Psoas muscle (tissue), 7 donors: ENCODE measurements at regions not wholly inside any gene's neighbourhood (a gene's known extent, or its start where the extent isn't known, plus 50 kb on each side); places are given as distances from the start of the nearest gene placed in this dataset.

Experiments used
- ATAC-seq, 4 donors: fragments of 200-7000 bp; cut with Tn5 transposase; one replicate each; pipeline ENCODE4 v1.9.1; 2020; ENCODE audit warnings: moderate library complexity in 3 of 4, mild to moderate bottlenecking in 2 of 4
- DNase-seq, 2 donors: peaks; one replicate each; pipeline ENCODE4 v3.0.0-alpha.2; 2020
- H3K27ac ChIP-seq: fragments of 200-600 bp; one replicate; pipeline ENCODE4 v1.8.0; 2022
- H3K27me3 ChIP-seq, 3 donors: fragments of 200-600 bp in 1 of 3; one replicate each; pipeline versions ENCODE4 v1.6.1 to v1.8.0; 2013 to 2022; ENCODE audit warnings: low read length in 2 of 3, mild to moderate bottlenecking in 2 of 3, moderate library complexity in 1 of 3; ENCODE audit not compliant: insufficient read depth in 3 of 3
- H3K36me3 ChIP-seq, 2 donors: fragments of 200-600 bp in 1 of 2; one replicate each; pipeline versions ENCODE4 v1.6.1 to v1.8.0; 2013 to 2022; ENCODE audit warnings: low read depth in 1 of 2, mild to moderate bottlenecking in 1 of 2, moderate library complexity in 1 of 2; ENCODE audit not compliant: insufficient read depth in 1 of 2
- H3K4me1 ChIP-seq: fragments of 200-600 bp; one replicate; pipeline ENCODE4 v1.8.0; 2022
- H3K4me3 ChIP-seq: fragments of 200-600 bp; one replicate; pipeline ENCODE4 v1.8.0; 2022; ENCODE audit warnings: mild to moderate bottlenecking
- H3K9me3 ChIP-seq: fragments of 200-600 bp; one replicate; pipeline ENCODE4 v1.8.0; 2022
- WGBS, 3 donors: extraction: QIAGEN DNeasy Blood & Tissue Kit; methylation state at CpG; one replicate each; pipeline versions ENCODE4 v1.1.6 to v1.1.7; 2013; 5-methylcytosine and 5-hydroxymethylcytosine counted together
- intact Hi-C, 2 donors: fragments of 100-400 bp; cut with DNase I; formaldehyde crosslinking; loops; one replicate each; pipeline versions ENCODE4 v1.11.0 to v1.14.2; 2022
- TF ChIP-seq, protein P1 (sequence below): fragments of 200-600 bp; IDR thresholded peaks from one replicate; pipeline ENCODE4 v1.8.0; 2022; ENCODE audit warnings: antibody characterized with exemption
- donor health status: healthy with polysubstance abuse.
- donor health status: DM: no; HTN: no; CAD: no; lungs with moderate emphysema.
- donor health status: Bipolar disorder and iron deficiency.
- donor health status: healthy.
- donor health status: DM: yes; HTN: yes; CAD: no.
- donor health status: DM: no; HTN: no; CAD: no.
- donor health status: DM: yes; HTN: yes; CAD: no.

DNA sequence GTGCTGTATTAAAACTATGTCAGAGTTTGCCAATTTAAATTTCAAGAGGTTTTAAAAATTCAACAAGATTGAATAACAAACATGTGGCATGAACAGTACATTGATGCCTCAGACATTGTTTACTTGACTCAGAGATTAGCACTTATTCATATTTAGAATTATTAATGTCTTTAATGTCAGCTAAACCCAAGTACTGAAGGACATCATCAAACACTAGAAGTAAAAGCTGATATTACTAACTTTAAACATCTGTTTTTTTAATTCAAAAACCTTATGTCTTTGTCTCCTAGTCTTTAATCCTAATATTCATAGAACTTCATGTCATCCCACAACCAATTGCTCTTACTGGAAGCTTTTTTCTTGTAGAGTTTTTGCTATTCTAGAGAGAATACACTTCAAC, 406.2 kb upstream of the PCDH7 start:
- peaks cover 6% of the 10 kb centered on the region for H3K9me3 ChIP-seq
- no peak for ATAC-seq

DNA sequence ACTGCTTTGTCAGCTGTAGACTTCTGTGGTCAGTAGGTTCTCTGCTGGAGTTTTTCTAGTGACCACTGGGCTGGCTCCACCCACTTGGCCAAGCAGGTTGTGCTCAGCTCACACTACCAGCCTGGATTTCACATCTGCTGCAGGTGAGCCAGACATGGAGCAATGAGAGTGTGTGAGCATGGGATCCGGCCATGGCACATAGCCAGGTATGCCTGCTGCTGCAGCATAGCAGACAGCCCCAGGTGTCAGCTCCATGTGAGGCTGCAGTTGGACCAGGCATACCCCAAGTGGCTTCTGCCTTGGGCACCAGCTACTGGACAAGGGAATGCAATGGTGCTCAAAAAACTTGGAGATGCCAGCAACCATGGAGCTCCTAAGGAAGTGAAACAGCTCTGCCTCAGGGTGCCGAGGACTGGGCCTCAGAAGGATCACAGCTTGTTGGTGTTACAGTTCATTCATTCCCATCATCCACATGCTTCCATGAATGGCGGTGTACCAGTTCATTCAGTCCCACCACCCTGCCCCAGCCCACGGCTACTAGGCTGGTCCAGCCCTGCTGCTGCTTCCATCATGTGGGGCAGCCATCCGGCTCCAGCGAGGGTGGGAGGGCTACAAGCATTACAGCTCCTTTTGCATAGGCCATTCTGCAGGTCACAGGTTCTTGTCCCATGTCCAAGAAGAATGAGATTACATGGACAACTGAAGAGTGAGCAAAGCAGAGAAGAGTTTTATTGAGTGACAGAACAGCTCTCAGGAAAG, 389.1 kb upstream of the PCDH7 start:
- Histone ChIP-seq H3K4me3 (no peak overlapping the region), H3K27ac (no peak overlapping the region), H3K9me3 (no peaks in the 10 kb centered on the region), H3K4me1 (no peaks in the 10 kb centered on the region), H3K27me3 (no peaks in the 10 kb centered on the region), H3K36me3 (no peaks in the 10 kb centered on the region)
- WGBS, 3 donors = 86 to 91% (median 87%) methylated on average over 6 of the region's 6 CpGs
- TF ChIP-seq, protein P1, sequence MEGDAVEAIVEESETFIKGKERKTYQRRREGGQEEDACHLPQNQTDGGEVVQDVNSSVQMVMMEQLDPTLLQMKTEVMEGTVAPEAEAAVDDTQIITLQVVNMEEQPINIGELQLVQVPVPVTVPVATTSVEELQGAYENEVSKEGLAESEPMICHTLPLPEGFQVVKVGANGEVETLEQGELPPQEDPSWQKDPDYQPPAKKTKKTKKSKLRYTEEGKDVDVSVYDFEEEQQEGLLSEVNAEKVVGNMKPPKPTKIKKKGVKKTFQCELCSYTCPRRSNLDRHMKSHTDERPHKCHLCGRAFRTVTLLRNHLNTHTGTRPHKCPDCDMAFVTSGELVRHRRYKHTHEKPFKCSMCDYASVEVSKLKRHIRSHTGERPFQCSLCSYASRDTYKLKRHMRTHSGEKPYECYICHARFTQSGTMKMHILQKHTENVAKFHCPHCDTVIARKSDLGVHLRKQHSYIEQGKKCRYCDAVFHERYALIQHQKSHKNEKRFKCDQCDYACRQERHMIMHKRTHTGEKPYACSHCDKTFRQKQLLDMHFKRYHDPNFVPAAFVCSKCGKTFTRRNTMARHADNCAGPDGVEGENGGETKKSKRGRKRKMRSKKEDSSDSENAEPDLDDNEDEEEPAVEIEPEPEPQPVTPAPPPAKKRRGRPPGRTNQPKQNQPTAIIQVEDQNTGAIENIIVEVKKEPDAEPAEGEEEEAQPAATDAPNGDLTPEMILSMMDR = no peak
- intact Hi-C loops = no loop called here
- no peak for DNase-seq
- no peak for ATAC-seq

More for the DNA sequence above, 406.2 kb upstream of the PCDH7 start:
- TF ChIP-seq, protein P1 = no peak
- no peak for DNase-seq
- Histone ChIP-seq H3K4me3 (no peak overlapping the region), H3K4me1 (no peaks in the 10 kb centered on the region), H3K27ac (no peak overlapping the region), H3K36me3 (no peaks in the 10 kb centered on the region), H3K27me3 (no peaks in the 10 kb centered on the region)
- intact Hi-C loops = no loop called here

DNA sequence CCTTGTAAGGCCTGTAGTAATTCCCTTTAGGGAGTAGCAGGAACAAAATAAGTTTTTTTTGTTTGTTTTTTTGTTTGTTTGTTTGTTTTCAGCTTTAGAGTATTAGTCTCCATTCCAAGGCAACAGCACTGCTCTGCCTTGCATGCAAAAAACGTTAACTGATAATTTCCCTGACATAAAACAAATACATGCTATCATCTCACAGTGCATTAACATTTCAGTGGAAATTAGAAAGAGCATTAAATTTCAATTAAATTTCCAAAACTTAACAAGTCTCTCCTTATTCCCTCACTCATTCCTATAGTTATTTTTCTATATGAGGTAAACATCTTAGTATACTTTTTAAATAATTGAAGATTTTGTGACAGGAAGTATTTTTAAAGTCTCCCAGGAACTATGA, 378.4 kb upstream of the PCDH7 start:
- DNase-seq = no peak
- 26 to 33% (median 32%) methylated on average over 1 of the region's 1 CpG for WGBS, 3 donors
- Histone ChIP-seq H3K4me1 (no peaks in the 10 kb centered on the region), H3K4me3 (no peak overlapping the region), H3K36me3 (no peaks in the 10 kb centered on the region), H3K27ac (no peak overlapping the region), H3K27me3 (no peaks in the 10 kb centered on the region), H3K9me3 (no peaks in the 10 kb centered on the region)
- intact Hi-C loops = no loop called here
- no peak for ATAC-seq
- TF ChIP-seq, protein P1 = no peak

DNA sequence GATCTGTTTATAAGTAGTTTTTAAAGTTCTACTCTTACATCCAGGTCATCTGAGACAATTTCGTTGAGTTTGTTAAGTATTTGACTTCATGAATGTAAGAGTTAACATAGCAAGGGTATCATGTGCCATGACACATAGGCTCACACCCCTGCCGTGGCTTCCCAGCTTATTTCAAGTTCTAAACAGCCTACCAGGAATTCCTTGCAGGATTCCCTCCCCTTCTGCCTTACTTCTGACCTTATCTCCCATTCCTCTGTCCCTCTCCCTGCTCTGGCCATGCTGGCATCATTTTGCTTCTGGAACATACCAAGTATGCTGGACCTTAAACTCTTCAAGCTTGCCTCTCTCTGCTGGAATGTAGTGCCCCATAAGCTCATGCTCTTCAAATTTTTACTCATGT, 369.9 kb upstream of the PCDH7 start:
- intact Hi-C loops = no loop called here
- no peak for ATAC-seq
- H3K9me3 ChIP-seq = no peaks in the 10 kb centered on the region
- no peaks in the 10 kb centered on the region for H3K36me3 ChIP-seq
- no peaks in the 10 kb centered on the region for H3K4me1 ChIP-seq
- no peak for DNase-seq
- H3K27ac ChIP-seq = no peak overlapping the region
- TF ChIP-seq, protein P1 = no peak
- whole genome bisulfite sequencing, 3 donors = 60 to 72% (median 62%) methylated on average over 2 of the region's 2 CpGs
- H3K4me3 ChIP-seq = no peak overlapping the region
- no peaks in the 10 kb centered on the region for H3K27me3 ChIP-seq

DNA sequence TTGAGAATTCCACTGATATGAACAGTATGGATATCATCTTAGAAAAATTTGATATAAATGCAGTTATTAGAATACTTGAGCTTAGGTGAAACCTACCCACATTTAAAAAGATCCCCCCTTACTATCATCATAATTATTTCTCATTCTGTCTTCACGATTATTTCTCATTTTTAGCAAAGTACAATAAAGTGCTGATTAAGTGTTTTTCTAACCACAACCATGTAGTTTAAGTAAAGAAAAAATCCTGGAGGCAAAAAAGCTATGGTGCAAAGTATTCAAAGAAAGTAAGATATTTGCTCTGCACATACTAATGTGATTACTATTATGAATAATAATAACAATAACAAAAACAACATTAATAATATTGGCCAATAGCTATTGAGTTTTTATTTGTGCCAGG, 365.6 kb upstream of the PCDH7 start:
- intact Hi-C loops = no loop called here
- TF ChIP-seq, protein P1 = no peak
- no peaks in the 10 kb centered on the region for H3K4me1 ChIP-seq
- H3K36me3 ChIP-seq = no peaks in the 10 kb centered on the region
- no peak overlapping the region for H3K27ac ChIP-seq
- no peaks in the 10 kb centered on the region for H3K9me3 ChIP-seq
- no peak for DNase-seq
- WGBS, 3 donors = 79 to 87% (median 85%) methylated on average over 1 of the region's 1 CpG
- H3K27me3 ChIP-seq = no peaks in the 10 kb centered on the region
- ATAC-seq = no peak
- H3K4me3 ChIP-seq = no peak overlapping the region
